Smooth muscle cell (in vitro differentiated cells): ENCODE measurements at regions not wholly inside any gene's neighbourhood (a gene's known extent, or its start where the extent isn't known, plus 50 kb on each side); places are given as distances from the start of the nearest gene placed in this dataset.

Source experiments
- DNase-seq: peaks from one replicate; lab custom pipeline; 2025; ENCODE audit not compliant: unreplicated experiment; lab: John Stamatoyannopoulos, UW
- H2AFZ ChIP-seq: fragments of 200-600 bp; sonication (generic); 2 replicates; pipeline ENCODE4 v1.6.0; 2016; ENCODE audit warnings: antibody characterized with exemption, low read depth, mild to moderate bottlenecking
- H3F3A ChIP-seq: fragments of 200-600 bp; sonication (generic); 2 replicates; pipeline ENCODE4 v1.6.0; 2017; ENCODE audit warnings: antibody characterized with exemption, low read depth
- H3K27ac ChIP-seq: fragments of 200-600 bp; sonication (generic); 2 replicates; pipeline ENCODE4 v1.5.1; 2016; ENCODE audit warnings: low read depth, mild to moderate bottlenecking
- H3K27me3 ChIP-seq: fragments of 200-600 bp; sonication (generic); 2 replicates; pipeline ENCODE4 v1.6.1; 2016; ENCODE audit warnings: low read depth, mild to moderate bottlenecking
- H3K36me3 ChIP-seq: fragments of 200-600 bp; sonication (generic); 2 replicates; pipeline ENCODE4 v1.5.1; 2016; ENCODE audit warnings: low read depth
- H3K4me1 ChIP-seq: fragments of 200-600 bp; sonication (generic); 2 replicates; pipeline ENCODE4 v1.5.1; 2016; ENCODE audit warnings: low read depth
- H3K4me2 ChIP-seq: fragments of 200-600 bp; sonication (generic); 2 replicates; pipeline ENCODE4 v1.6.0; 2016; ENCODE audit warnings: mild to moderate bottlenecking
- H3K4me3 ChIP-seq: fragments of 200-600 bp; sonication (generic); 2 replicates; pipeline ENCODE4 v1.5.1; 2016; ENCODE audit warnings: mild to moderate bottlenecking
- H3K79me2 ChIP-seq: fragments of 200-600 bp; sonication (generic); 2 replicates; pipeline ENCODE4 v1.6.0; 2016; ENCODE audit warnings: low read depth, mild to moderate bottlenecking
- H3K9ac ChIP-seq: fragments of 200-600 bp; sonication (generic); 2 replicates; pipeline ENCODE4 v1.6.0; 2016; ENCODE audit warnings: low read depth
- H3K9me3 ChIP-seq: fragments of 200-600 bp; sonication (generic); replicated peaks from 2 replicates; pipeline ENCODE4 v1.5.1; 2016; ENCODE audit warnings: low read depth
- H4K20me1 ChIP-seq: fragments of 200-600 bp; sonication (generic); 2 replicates; pipeline ENCODE4 v1.6.0; 2016; ENCODE audit warnings: low read depth
- WGBS: methylation state at CpG from one replicate; pipeline ENCODE4 v1.1.7; 2016; ENCODE audit warnings: low lambda C conversion rate; 5-methylcytosine and 5-hydroxymethylcytosine counted together
- TF ChIP-seq, protein P1 (sequence below): fragments of 200-600 bp; sonication (generic); IDR thresholded peaks from 2 replicates; pipeline ENCODE4 v1.5.1; 2017; ENCODE audit warnings: borderline replicate concordance, mild to moderate bottlenecking, antibody characterized with exemption; ENCODE audit not compliant: insufficient read depth, poor library complexity, severe bottlenecking

GRCh38 chr12:107454109-107454830 is 231.3 kb upstream of the PWP1 start:
- Histone ChIP-seq H3K4me2 (no peak overlapping the region), H3K27me3 (peaks cover 6% of the 10 kb centered on the region), H3K79me2 (no peaks in the 10 kb centered on the region), H3K4me1 (peaks cover 5% of the 10 kb centered on the region), H3K4me3 (no peak overlapping the region), H3K36me3 (no peaks in the 10 kb centered on the region), H4K20me1 (no peaks in the 10 kb centered on the region), H3K27ac (no peak overlapping the region), H3K9me3 (no peaks in the 10 kb centered on the region), H3K9ac (no peak overlapping the region), H3F3A (no peaks in the 10 kb centered on the region), H2AFZ (no peak overlapping the region)
- TF ChIP-seq, protein P1, sequence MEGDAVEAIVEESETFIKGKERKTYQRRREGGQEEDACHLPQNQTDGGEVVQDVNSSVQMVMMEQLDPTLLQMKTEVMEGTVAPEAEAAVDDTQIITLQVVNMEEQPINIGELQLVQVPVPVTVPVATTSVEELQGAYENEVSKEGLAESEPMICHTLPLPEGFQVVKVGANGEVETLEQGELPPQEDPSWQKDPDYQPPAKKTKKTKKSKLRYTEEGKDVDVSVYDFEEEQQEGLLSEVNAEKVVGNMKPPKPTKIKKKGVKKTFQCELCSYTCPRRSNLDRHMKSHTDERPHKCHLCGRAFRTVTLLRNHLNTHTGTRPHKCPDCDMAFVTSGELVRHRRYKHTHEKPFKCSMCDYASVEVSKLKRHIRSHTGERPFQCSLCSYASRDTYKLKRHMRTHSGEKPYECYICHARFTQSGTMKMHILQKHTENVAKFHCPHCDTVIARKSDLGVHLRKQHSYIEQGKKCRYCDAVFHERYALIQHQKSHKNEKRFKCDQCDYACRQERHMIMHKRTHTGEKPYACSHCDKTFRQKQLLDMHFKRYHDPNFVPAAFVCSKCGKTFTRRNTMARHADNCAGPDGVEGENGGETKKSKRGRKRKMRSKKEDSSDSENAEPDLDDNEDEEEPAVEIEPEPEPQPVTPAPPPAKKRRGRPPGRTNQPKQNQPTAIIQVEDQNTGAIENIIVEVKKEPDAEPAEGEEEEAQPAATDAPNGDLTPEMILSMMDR: no peak
- DNase-seq: no peak
- 78% methylated on average over 4 of the region's 4 CpGs for WGBS

DNA sequence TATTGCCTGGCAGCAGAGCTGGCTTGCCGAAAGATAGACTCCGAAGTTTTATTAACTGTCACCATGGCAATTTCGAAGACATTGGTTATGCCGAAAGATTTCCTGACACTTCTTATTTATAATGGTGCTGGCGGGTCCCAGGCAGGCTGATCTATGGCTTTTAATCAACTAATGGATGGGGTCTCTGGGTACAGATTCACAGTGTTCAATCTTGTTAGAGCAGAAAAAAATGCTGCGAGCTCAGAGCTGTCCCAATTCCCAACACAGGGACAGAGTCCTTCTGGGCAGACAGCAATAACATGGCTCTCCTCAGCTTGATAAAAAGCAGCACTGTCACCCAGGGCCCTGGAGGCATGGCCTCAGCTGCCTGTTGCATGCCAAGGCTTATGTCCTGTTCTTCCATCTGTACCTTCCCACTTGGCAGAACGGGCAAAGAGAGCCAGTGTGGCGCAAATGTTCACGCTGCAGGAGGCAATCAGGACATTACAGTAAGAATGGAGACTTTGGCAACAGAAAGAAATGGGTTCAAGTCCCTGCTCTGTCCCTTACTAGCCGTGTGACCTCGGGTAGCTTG is 228.2 kb upstream of the PWP1 start:
- Histone ChIP-seq H3F3A (peaks cover 3% of the 10 kb centered on the region), H4K20me1 (no peaks in the 10 kb centered on the region), H3K27ac (no peak overlapping the region), H3K4me3 (no peak overlapping the region), H3K79me2 (no peaks in the 10 kb centered on the region), H2AFZ (no peak overlapping the region), H3K9me3 (no peaks in the 10 kb centered on the region), H3K27me3 (no peaks in the 10 kb centered on the region), H3K36me3 (no peaks in the 10 kb centered on the region), H3K4me2 (no peak overlapping the region), H3K9ac (no peak overlapping the region), H3K4me1 (peaks cover 3% of the 10 kb centered on the region)
- TF ChIP-seq, protein P1: no peak
- no peak for DNase-seq
- 90% methylated on average over 11 of the region's 11 CpGs for WGBS

- Histone ChIP-seq H3K9ac (no peak overlapping the region), H4K20me1 (no peaks in the 10 kb centered on the region), H3K9me3 (no peaks in the 10 kb centered on the region), H3K27me3 (no peaks in the 10 kb centered on the region), H3K79me2 (no peaks in the 10 kb centered on the region), H2AFZ (no peak overlapping the region), H3F3A (peaks cover 3% of the 10 kb centered on the region), H3K4me3 (no peak overlapping the region), H3K36me3 (no peaks in the 10 kb centered on the region), H3K4me2 (no peak overlapping the region), H3K4me1 (peaks cover 3% of the 10 kb centered on the region), H3K27ac (no peak overlapping the region)
- no peak for DNase-seq
- 92% methylated on average over 2 of the region's 2 CpGs for WGBS
- TF ChIP-seq, protein P1: no peak
These were observed 227.4 kb upstream of the PWP1 start for GRCh38 chr12:107458163-107458562.

DNA sequence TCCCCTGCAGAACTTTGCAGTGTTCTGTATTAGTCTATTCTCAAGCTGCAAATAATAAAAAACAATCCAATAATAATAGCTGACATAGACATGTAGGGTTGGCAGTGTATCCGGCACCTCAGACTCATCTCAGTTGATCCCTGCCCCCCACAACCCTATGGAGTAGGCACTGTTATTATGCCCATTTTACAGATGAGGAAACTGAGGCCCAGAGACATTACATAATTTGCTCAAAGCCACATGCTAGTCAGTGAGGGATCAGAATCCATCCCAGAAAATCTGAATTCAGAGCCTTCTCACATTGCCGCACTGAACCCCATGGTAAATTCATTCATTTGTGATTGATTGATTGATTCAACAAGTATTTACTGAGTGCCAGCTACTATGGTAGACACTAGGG is 226.6 kb upstream of the PWP1 start:
- no peaks in the 10 kb centered on the region for H3K36me3 ChIP-seq
- DNase-seq: no peak
- TF ChIP-seq, protein P1: no peak
- H3K27ac ChIP-seq: no peak overlapping the region
- H2AFZ ChIP-seq: no peak overlapping the region
- H3K4me2 ChIP-seq: no peak overlapping the region
- no peaks in the 10 kb centered on the region for H3K9me3 ChIP-seq
- WGBS: 96% methylated on average over 2 of the region's 2 CpGs
- no peak overlapping the region for H3K4me3 ChIP-seq
- peaks cover 3% of the 10 kb centered on the region for H3F3A ChIP-seq
- no peaks in the 10 kb centered on the region for H4K20me1 ChIP-seq
- H3K27me3 ChIP-seq: no peaks in the 10 kb centered on the region
- H3K4me1 ChIP-seq: peaks cover 3% of the 10 kb centered on the region
- H3K9ac ChIP-seq: no peak overlapping the region
- no peaks in the 10 kb centered on the region for H3K79me2 ChIP-seq
